ENCODE measurements at regions not wholly inside any gene's neighbourhood (a gene's known extent, or its start where the extent isn't known, plus 50 kb on each side); places are given as distances from the start of the nearest gene placed in this dataset.

GRCh38 chr1:221201773-221202172 is 322.5 kb downstream of the HLX start:
- TF ChIP-seq CTCF (IDR thresholded peaks at IDR 0.05; ENCODE audit: low read length) (no peak), EZH2 (IDR thresholded peaks at IDR 0.05; ENCODE audit: borderline replicate concordance, low read length) (no peak)
